ENCODE measurements at regions not wholly inside any gene's neighbourhood (a gene's known extent, or its start where the extent isn't known, plus 50 kb on each side); places are given as distances from the start of the nearest gene placed in this dataset.

DNA sequence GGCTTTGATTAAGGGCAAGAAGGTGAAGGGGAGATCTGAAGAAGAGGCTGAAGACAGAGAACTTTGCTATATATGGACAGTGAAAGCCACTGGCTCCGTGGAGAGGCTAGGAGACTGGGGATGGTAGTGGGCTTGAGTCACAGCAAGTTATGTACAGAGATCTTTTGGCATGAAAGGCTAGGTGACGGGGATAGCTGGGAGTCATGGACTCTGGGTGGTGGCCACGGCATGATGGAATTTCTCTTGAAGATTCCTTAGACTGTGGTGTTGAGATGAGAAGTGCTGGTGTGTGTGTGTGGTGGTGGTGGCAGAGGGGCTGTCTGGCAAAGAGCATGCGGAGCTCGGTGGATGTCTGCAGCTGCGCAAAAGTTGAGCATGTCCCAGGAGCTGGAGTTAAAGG lies 120.6 kb upstream of the STC2 start:
- TF ChIP-seq, protein P1, sequence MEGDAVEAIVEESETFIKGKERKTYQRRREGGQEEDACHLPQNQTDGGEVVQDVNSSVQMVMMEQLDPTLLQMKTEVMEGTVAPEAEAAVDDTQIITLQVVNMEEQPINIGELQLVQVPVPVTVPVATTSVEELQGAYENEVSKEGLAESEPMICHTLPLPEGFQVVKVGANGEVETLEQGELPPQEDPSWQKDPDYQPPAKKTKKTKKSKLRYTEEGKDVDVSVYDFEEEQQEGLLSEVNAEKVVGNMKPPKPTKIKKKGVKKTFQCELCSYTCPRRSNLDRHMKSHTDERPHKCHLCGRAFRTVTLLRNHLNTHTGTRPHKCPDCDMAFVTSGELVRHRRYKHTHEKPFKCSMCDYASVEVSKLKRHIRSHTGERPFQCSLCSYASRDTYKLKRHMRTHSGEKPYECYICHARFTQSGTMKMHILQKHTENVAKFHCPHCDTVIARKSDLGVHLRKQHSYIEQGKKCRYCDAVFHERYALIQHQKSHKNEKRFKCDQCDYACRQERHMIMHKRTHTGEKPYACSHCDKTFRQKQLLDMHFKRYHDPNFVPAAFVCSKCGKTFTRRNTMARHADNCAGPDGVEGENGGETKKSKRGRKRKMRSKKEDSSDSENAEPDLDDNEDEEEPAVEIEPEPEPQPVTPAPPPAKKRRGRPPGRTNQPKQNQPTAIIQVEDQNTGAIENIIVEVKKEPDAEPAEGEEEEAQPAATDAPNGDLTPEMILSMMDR (conservative IDR thresholded peaks at IDR 0.05; ENCODE audit: low read depth, low read length), result no peak
- TF ChIP-seq EZH2 (IDR thresholded peaks at IDR 0.05; ENCODE audit: borderline replicate concordance, low read depth, low read length, poor library complexity, severe bottlenecking), result no peak
